ENCODE measurements at regions not wholly inside any gene's neighbourhood (a gene's known extent, or its start where the extent isn't known, plus 50 kb on each side); places are given as distances from the start of the nearest gene placed in this dataset.

GRCh38 chr6:97449444-97449966, 166.5 kb upstream of the MMS22L start:
- no peak overlapping the region for H3K9ac ChIP-seq (replicated peaks in 1 of 4; ENCODE audit: extremely low read depth in 1 of 4, low read depth in 3 of 4, low read length in 3 of 4)
- H3K36me3 ChIP-seq (ENCODE audit: control insufficient read depth in 2 of 4, insufficient read depth in 4 of 4, low read length in 3 of 4), result no peaks in the 10 kb centered on the region
- no peak for DNase-seq (ENCODE audit: low read depth in 1 of 2, low spot score in 2 of 2)
- no peak overlapping the region for H4K8ac ChIP-seq (ENCODE audit: extremely low read depth, insufficient read depth, low read length)
- H2BK15ac ChIP-seq (ENCODE audit: low read length), result no peak overlapping the region
- H3K4me1 ChIP-seq (replicated peaks in 1 of 4; ENCODE audit: control insufficient read depth in 3 of 4, insufficient read depth in 4 of 4, low read length in 3 of 4), result peaks cover 0 to 3% (median 0%) of the 10 kb centered on the region in 4 experiments; a peak in 1 of 7 replicates
- no peak overlapping the region for H3K4me3 ChIP-seq (ENCODE audit: extremely low read depth in 1 of 4, insufficient read depth in 2 of 4, low read depth in 3 of 4, low read length in 4 of 4)
- no peak overlapping the region for H3K23ac ChIP-seq (ENCODE audit: insufficient read length)
- no peak overlapping the region for H3K27ac ChIP-seq (ENCODE audit: low read depth, low read length)
- H3K79me2 ChIP-seq (ENCODE audit: control insufficient read depth in 1 of 2, insufficient read depth in 2 of 2, low read length in 2 of 2), result no peaks in the 10 kb centered on the region
- no peaks in the 10 kb centered on the region; a peak in 1 of 4 replicates for H3K9me3 ChIP-seq (ENCODE audit: insufficient read depth in 2 of 2, low read depth in 1 of 2, low read length in 1 of 2)
- H3K4me2 ChIP-seq (ENCODE audit: insufficient read depth in 1 of 2, low read depth in 2 of 2, low read length in 2 of 2), result no peak overlapping the region
- no peak overlapping the region for H2BK20ac ChIP-seq (ENCODE audit: low read length)
- no peak overlapping the region for H3K4ac ChIP-seq (replicated peaks; ENCODE audit: insufficient read length, low read depth, low read length)
- H3K56ac ChIP-seq (replicated peaks; ENCODE audit: insufficient read length, low read depth, low read length), result no peak overlapping the region
- H2BK120ac ChIP-seq (replicated peaks; ENCODE audit: low read depth, low read length), result no peak overlapping the region
- H3K27me3 ChIP-seq (replicated peaks in 1 of 4; ENCODE audit: control insufficient read depth in 3 of 4, extremely low read depth in 1 of 4, insufficient read depth in 3 of 4, low read length in 3 of 4), result peaks cover 0 to 1% (median 0%) of the 10 kb centered on the region in 4 experiments; a peak in 1 of 7 replicates
- H2AK5ac ChIP-seq (ENCODE audit: low read depth, low read length), result no peak overlapping the region
- H2BK12ac ChIP-seq (ENCODE audit: low read depth, low read length), result no peak overlapping the region
- H4K5ac ChIP-seq (ENCODE audit: insufficient read length, low read depth, low read length), result no peak overlapping the region
- H3K79me1 ChIP-seq (ENCODE audit: low read depth, low read length), result no peaks in the 10 kb centered on the region
- ChIA-PET CTCF (ENCODE audit: partially characterized antibody) (interaction anchor here (0.6 to 2.4 kb wide), 6 partner anchors 9 to 459 kb away, joined by 3 to 13 read pairs (median 3); no protein-coding TSS in a partner anchor), POLR2A (ENCODE audit: partially characterized antibody) (no interaction called here)
- no peak overlapping the region for H3K14ac ChIP-seq (ENCODE audit: insufficient read length)
- no peak overlapping the region for H4K91ac ChIP-seq (replicated peaks; ENCODE audit: insufficient read length, low read length)
- no peaks in the 10 kb centered on the region for H3K23me2 ChIP-seq (ENCODE audit: low read depth, low read length)
- no peaks in the 10 kb centered on the region for H4K20me1 ChIP-seq (replicated peaks in 1 of 2; ENCODE audit: control insufficient read depth in 1 of 2, insufficient read depth in 2 of 2, low read length in 2 of 2)
- H2AFZ ChIP-seq (ENCODE audit: low read length), result no peak overlapping the region
- H3K18ac ChIP-seq (ENCODE audit: extremely low read depth, low read length), result no peak overlapping the region
- 89% methylated on average over 2 of the region's 2 CpGs; no CpG with 5 or more reads in 1 of the 2 experiments for WGBS, 2 experiments (ENCODE audit: extremely low coverage in 1 of 2, insufficient coverage in 1 of 2, insufficient read length in 1 of 2, insufficient replicate concordance in 2 of 2, low coverage in 1 of 2, low lambda C conversion rate in 2 of 2, missing lambda C conversion rate in 1 of 2)
- FAIRE-seq, result no peak
- H2BK5ac ChIP-seq (ENCODE audit: low read depth, low read length), result no peak overlapping the region
- TF ChIP-seq BCL11A (IDR thresholded peaks at IDR 0.05; ENCODE audit: low read depth in 2 of 2, low read length in 2 of 2) (no peak), NRF1 (IDR thresholded peaks at IDR 0.05; ENCODE audit: low read depth, low read length) (no peak), SIX5 (IDR thresholded peaks at IDR 0.05; ENCODE audit: low read depth, low read length) (no peak), FOSL1 (IDR thresholded peaks at IDR 0.05; ENCODE audit: insufficient read depth, low read depth, low read length) (no peak), NANOG (IDR thresholded peaks at IDR 0.05; ENCODE audit: insufficient read depth, low read depth, low read length, poor library complexity, severe bottlenecking) (no peak), SAP30 (IDR thresholded peaks at IDR 0.05; ENCODE audit: insufficient read depth, insufficient replicate concordance, low read length) (no peak), USF2 (IDR thresholded peaks at IDR 0.05; ENCODE audit: low read length) (no peak), CBX5 (IDR thresholded peaks at IDR 0.05; ENCODE audit: low read depth, low read length) (no peak), RXRA (IDR thresholded peaks at IDR 0.05; ENCODE audit: insufficient read depth, low read depth, low read length) (no peak), JUN (IDR thresholded peaks at IDR 0.05; ENCODE audit: low read depth, low read length) (no peak), CEBPB (IDR thresholded peaks at IDR 0.05; ENCODE audit: low read depth, low read length) (no peak), KDM5A (IDR thresholded peaks at IDR 0.05; ENCODE audit: low read length) (no peak), EGR1 (IDR thresholded peaks at IDR 0.05; ENCODE audit: borderline replicate concordance, low read depth, low read length) (no peak)
